ENCODE measurements at regions not wholly inside any gene's neighbourhood (a gene's known extent, or its start where the extent isn't known, plus 50 kb on each side); places are given as distances from the start of the nearest gene placed in this dataset.

DNA sequence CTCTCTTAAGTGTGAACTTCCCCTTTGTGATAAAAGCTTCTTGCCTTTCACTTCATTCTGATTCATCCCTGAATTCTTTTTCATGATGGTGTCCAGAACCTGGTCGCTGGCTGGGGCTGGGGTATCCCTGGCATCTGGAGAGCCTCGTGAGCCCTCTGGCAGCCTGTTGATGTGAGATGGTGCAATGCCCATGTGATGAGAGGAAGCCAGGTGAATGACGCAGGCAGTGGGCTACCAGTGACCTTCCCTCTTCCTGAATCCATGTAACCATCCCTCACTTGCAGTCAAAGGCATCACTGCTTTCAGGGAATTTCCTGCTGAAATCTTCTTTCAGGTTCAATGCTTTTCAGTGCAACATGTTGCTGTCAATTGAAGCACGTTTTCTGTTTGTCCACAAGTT, 158.6 kb upstream of the SLC10A2 start:
- H3K27me3 ChIP-seq (replicated peaks), result no peaks in the 10 kb centered on the region
- H3K36me3 ChIP-seq (replicated peaks), result no peaks in the 10 kb centered on the region
- TF ChIP-seq CTCF (IDR thresholded peaks at IDR 0.05; ENCODE audit: low read depth, low read length, missing control alignments), result no peak
- DNase-seq, result no peak
- H3K4me3 ChIP-seq (ENCODE audit: low read depth, low read length), result no peak overlapping the region
- H3K27ac ChIP-seq, result no peak overlapping the region
- in situ Hi-C loops (cut with HindIII; ENCODE audit: low pct_ligation_motif_present, low sequenced_read_pairs), result no loop called here

DNA sequence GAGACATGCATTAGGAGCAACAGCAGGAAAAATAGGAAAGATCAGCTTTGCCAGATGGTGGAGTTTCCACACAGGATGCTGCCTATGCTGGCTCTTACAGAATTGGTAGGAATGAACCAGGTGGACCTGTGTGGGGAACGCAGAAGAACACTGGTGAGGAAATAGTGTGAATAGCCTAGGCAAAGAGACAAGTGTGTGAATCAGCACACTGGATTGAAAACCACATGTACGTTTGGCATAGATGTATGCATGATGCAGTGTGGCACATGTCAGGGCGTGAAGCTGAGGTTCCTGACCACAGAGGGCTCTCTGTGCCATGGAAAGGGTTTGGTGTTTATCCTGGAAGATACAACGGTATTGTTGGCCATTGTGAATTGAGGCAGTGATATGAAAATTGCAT, 156.5 kb upstream of the SLC10A2 start:
- Histone ChIP-seq H3K27me3 (replicated peaks) (no peaks in the 10 kb centered on the region), H3K4me3 (ENCODE audit: low read depth, low read length) (no peak overlapping the region), H3K27ac (no peak overlapping the region), H3K36me3 (replicated peaks) (no peaks in the 10 kb centered on the region)
- no peak for TF ChIP-seq CTCF (IDR thresholded peaks at IDR 0.05; ENCODE audit: low read depth, low read length, missing control alignments)
- DNase-seq, result no peak
- in situ Hi-C loops (cut with HindIII; ENCODE audit: low pct_ligation_motif_present, low sequenced_read_pairs), result no loop called here

- no peak for DNase-seq
- in situ Hi-C loops (cut with HindIII; ENCODE audit: low pct_ligation_motif_present, low sequenced_read_pairs), result no loop called here
- H3K4me3 ChIP-seq (ENCODE audit: low read depth, low read length), result no peak overlapping the region
- H3K36me3 ChIP-seq (replicated peaks), result no peaks in the 10 kb centered on the region
- H3K27me3 ChIP-seq (replicated peaks), result no peaks in the 10 kb centered on the region
- H3K27ac ChIP-seq, result no peak overlapping the region
- no peak for TF ChIP-seq CTCF (IDR thresholded peaks at IDR 0.05; ENCODE audit: low read depth, low read length, missing control alignments)
Measured at GRCh38 chr13:103218253-103218652, 152.0 kb upstream of the SLC10A2 start.

DNA sequence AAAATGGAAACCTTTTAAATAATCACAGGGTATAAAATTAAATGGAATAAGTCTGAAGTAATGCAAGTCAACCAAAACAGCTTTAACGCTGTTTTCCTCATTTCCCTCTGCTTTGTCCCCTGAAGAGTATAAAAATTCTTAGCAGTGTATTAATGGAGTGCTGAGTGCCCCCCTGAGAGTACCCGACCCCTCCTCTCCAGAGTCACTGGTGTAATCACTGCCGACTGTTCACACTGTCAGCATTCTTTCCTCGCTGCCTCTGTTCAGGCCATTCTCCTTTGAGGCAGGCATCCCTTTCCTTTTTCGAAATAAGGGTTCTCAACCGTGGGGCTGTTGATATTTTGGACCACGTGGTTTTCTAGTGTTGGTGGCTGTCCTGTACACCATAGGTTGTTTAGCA, 146.9 kb upstream of the SLC10A2 start:
- in situ Hi-C loops (cut with HindIII; ENCODE audit: low pct_ligation_motif_present, low sequenced_read_pairs), result no loop called here
- Histone ChIP-seq H3K4me3 (ENCODE audit: low read depth, low read length) (no peak overlapping the region), H3K36me3 (replicated peaks) (no peaks in the 10 kb centered on the region), H3K27ac (no peak overlapping the region), H3K27me3 (replicated peaks) (no peaks in the 10 kb centered on the region)
- no peak for DNase-seq
- no peak for TF ChIP-seq CTCF (IDR thresholded peaks at IDR 0.05; ENCODE audit: low read depth, low read length, missing control alignments)

DNA sequence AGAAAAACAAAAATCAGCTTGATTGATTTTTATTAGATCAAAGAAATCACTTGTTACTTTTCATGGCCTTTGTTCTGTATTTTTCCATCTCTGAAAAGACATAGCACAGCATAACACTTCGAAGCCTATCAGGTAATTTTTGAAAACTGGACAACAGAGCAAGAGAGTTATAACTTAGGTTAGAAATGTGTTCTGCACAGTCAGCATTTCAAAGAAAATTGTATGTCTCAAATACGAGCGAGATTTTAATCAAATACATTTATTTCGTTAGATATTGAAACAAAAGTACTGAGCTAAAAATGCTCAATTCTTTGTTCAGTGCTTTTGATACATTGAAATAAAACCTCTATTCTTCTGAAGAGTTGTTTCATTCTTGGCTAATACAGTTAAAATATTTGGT, 144.1 kb upstream of the SLC10A2 start:
- Histone ChIP-seq H3K4me3 (ENCODE audit: low read depth, low read length) (no peak overlapping the region), H3K36me3 (replicated peaks) (no peaks in the 10 kb centered on the region), H3K27ac (no peak overlapping the region), H3K27me3 (replicated peaks) (no peaks in the 10 kb centered on the region)
- no peak for DNase-seq
- TF ChIP-seq CTCF (IDR thresholded peaks at IDR 0.05; ENCODE audit: low read depth, low read length, missing control alignments), result no peak
- in situ Hi-C loops (cut with HindIII; ENCODE audit: low pct_ligation_motif_present, low sequenced_read_pairs), result no loop called here

DNA sequence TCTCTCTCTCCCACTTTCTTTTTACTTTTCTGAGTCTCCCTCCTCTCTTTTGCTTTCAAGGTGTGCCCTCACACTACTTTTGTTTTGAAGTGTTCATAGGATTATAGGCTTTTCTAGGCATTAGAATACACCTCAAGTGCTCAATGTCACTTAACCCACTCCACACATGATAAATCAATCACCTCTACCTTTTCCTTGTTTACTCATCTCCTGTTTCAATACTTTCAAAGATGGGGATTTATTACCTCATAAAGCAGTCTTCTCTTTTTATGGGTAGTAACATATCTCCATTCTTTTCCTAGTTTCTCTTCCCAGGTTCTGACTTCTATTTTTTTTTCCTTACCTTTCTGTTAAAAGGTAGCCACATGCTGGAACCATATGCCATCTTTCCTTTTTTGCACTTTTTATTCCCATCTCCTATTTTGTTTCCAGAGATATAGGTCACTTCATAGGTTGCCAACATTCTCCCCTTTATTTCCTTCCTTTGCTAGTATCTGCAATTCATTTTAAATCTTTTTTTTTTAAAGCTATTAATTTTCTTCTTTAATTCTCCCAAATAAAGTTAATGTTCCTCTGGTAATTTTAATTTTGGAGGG, 137.6 kb upstream of the SLC10A2 start:
- no peak overlapping the region for H3K27ac ChIP-seq
- no peaks in the 10 kb centered on the region for H3K36me3 ChIP-seq (replicated peaks)
- in situ Hi-C loops (cut with HindIII; ENCODE audit: low pct_ligation_motif_present, low sequenced_read_pairs), result no loop called here
- no peak for DNase-seq
- TF ChIP-seq CTCF (IDR thresholded peaks at IDR 0.05; ENCODE audit: low read depth, low read length, missing control alignments), result no peak
- no peak overlapping the region for H3K4me3 ChIP-seq (ENCODE audit: low read depth, low read length)
- no peaks in the 10 kb centered on the region for H3K27me3 ChIP-seq (replicated peaks)

Data from brain microvascular endothelial cell (primary cell).